Type B pancreatic cell (in vitro differentiated cells): ENCODE measurements at regions not wholly inside any gene's neighbourhood (a gene's known extent, or its start where the extent isn't known, plus 50 kb on each side); places are given as distances from the start of the nearest gene placed in this dataset.
A peak's percentile ranks its signal among the peaks of the same experiment; 100 is the strongest.
"Not testable (repeated sequence)": the region's sequence is repeated elsewhere in the genome, so short reads cannot be mapped to it uniquely, and the experiment has no call there.

Experiments used
- DNase-seq: peaks from one replicate; pipeline ENCODE4 v3.0.0; 2021; ENCODE audit warnings: mixed read lengths; ENCODE audit not compliant: unreplicated experiment; ENCODE audit errors: extremely low spot score
- H3K27ac Mint-ChIP-seq: 2 replicates; pipeline ENCODE4 v1.8.0; 2021; ENCODE audit warnings: mild to moderate bottlenecking, mixed read lengths
- H3K27me3 Mint-ChIP-seq: 2 replicates; pipeline ENCODE4 v1.8.0; 2021; ENCODE audit warnings: mixed read lengths
- H3K36me3 Mint-ChIP-seq: 2 replicates; pipeline ENCODE4 v1.8.0; 2021; ENCODE audit warnings: mixed read lengths
- H3K4me1 Mint-ChIP-seq: one replicate; pipeline ENCODE4 v1.8.0; 2021; ENCODE audit warnings: mixed read lengths; ENCODE audit not compliant: unreplicated experiment
- H3K4me3 Mint-ChIP-seq: 2 replicates; pipeline ENCODE4 v1.8.0; 2021; ENCODE audit warnings: mild to moderate bottlenecking, mixed read lengths
- H3K9me3 Mint-ChIP-seq: 2 replicates; pipeline ENCODE4 v1.8.0; 2021; ENCODE audit warnings: mixed read lengths
- CTCF ChIP-seq: fragments of 200-600 bp; sonication (generic); conservative IDR thresholded peaks from 2 replicates; pipeline ENCODE4 v1.5.0; 2021; ENCODE audit warnings: antibody characterized with exemption, mild to moderate bottlenecking

- Mint-ChIP-seq H3K9me3 (no peaks in the 10 kb centered on the region), H3K4me1 (no peaks in the 10 kb centered on the region), H3K36me3 (no peaks in the 10 kb centered on the region), H3K27me3 (no peaks in the 10 kb centered on the region), H3K4me3 (no peak overlapping the region), H3K27ac (no peak overlapping the region)
- TF ChIP-seq CTCF: no peak
- DNase-seq: no peak
Measured at GRCh38 chr20:25985597-25985996, 288.9 kb upstream of the ZNF337 start.

DNA sequence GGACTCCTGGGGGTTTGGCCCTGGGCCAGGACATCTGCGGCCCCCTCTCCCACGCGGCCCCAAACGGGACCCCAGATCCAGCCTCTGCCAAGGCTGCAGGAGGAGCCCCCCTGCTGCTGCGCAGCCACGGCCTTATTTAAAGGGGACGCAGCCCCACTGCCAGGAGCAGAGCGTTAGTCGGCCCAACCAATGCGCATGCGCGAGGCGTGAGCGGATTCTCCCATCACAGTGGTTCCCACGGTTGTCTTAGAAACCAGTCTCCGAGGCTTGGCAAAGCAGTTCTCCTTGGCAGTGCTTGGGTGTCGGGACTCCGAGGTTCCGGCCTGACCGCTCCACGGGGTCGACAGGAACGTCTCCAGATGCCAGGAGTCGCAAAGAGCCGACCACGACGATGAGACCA lies 288.3 kb upstream of the ZNF337 start:
- no peak overlapping the region for H3K4me3 Mint-ChIP-seq
- H3K9me3 Mint-ChIP-seq: no peaks in the 10 kb centered on the region
- no peak overlapping the region for H3K27ac Mint-ChIP-seq
- no peaks in the 10 kb centered on the region for H3K36me3 Mint-ChIP-seq
- no peak for TF ChIP-seq CTCF
- no peaks in the 10 kb centered on the region for H3K4me1 Mint-ChIP-seq
- H3K27me3 Mint-ChIP-seq: no peaks in the 10 kb centered on the region
- DNase-seq: no peak

DNA sequence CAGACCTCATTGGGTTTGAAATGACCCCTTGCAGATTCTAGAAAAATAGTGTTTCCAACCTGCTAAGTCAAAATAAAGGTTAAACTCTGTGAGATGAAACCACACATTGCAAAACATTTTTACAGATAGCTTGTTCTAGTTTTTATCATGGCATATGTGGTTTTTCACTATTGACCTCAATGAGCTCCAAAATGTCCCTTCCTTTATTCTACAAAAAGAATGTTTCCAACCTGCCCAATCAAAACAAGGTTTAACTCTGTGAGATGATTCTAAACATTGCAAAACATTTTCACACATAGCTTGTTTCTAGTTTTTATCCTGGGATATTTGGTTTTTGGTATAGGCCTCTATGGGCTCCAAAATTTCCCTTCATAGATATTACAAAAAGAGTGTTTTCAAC lies 286.0 kb upstream of the ZNF337 start:
- H3K27me3 Mint-ChIP-seq, H3K36me3 Mint-ChIP-seq, DNase-seq, H3K27ac Mint-ChIP-seq, H3K4me1 Mint-ChIP-seq, H3K4me3 Mint-ChIP-seq, H3K9me3 Mint-ChIP-seq: not testable (repeated sequence)

- DNase-seq, H3K27ac Mint-ChIP-seq, H3K4me1 Mint-ChIP-seq, H3K36me3 Mint-ChIP-seq, H3K27me3 Mint-ChIP-seq, H3K4me3 Mint-ChIP-seq, H3K9me3 Mint-ChIP-seq: not testable (repeated sequence)
Measured at GRCh38 chr20:25978450-25979190, 282.0 kb upstream of the ZNF337 start.

- not testable (repeated sequence) for H3K27ac Mint-ChIP-seq, DNase-seq, H3K27me3 Mint-ChIP-seq, H3K4me3 Mint-ChIP-seq, H3K9me3 Mint-ChIP-seq, H3K36me3 Mint-ChIP-seq, H3K4me1 Mint-ChIP-seq
- TF ChIP-seq CTCF: peak; percentile 21
Measured at GRCh38 chr20:25975816-25976215, 279.2 kb upstream of the ZNF337 start.

- H3K36me3 Mint-ChIP-seq, H3K27ac Mint-ChIP-seq, H3K4me1 Mint-ChIP-seq, H3K9me3 Mint-ChIP-seq, H3K27me3 Mint-ChIP-seq, DNase-seq, H3K4me3 Mint-ChIP-seq: not testable (repeated sequence)
Measured at GRCh38 chr20:25965203-25965602, 268.6 kb upstream of the ZNF337 start.

DNA sequence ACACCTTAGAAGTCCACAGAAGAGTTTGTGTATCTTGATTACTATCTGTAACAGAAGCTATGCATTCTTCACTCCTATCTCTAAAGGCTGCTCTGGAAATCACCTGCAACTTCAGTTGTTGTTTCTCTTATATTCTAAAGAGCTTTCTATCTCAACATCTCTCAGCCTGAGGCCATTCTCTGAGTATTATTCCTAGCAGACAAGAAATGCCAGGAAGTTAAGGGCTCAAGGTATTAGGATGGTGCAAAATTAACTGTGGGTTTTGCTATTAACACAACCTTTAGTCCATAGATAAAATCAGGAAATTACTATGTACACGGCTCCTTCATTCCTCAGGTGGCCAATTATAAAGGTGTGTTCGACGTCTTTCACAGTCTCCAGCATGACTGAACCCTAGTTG lies 257.2 kb upstream of the ZNF337 start:
- not testable (repeated sequence) for H3K36me3 Mint-ChIP-seq, H3K4me3 Mint-ChIP-seq, H3K4me1 Mint-ChIP-seq, DNase-seq, H3K9me3 Mint-ChIP-seq, H3K27me3 Mint-ChIP-seq
- H3K27ac Mint-ChIP-seq: peak overlapping the region; percentile 13

GRCh38 chr20:25935230-25935629 lies 238.6 kb upstream of the ZNF337 start:
- H3K36me3 Mint-ChIP-seq, H3K9me3 Mint-ChIP-seq: not testable (repeated sequence)

GRCh38 chr20:25932806-25933205 lies 236.2 kb upstream of the ZNF337 start:
- H3K4me1 Mint-ChIP-seq, H3K4me3 Mint-ChIP-seq, H3K27ac Mint-ChIP-seq, H3K9me3 Mint-ChIP-seq, DNase-seq, H3K36me3 Mint-ChIP-seq: not testable (repeated sequence)
- peaks cover 23% of the 10 kb centered on the region for H3K27me3 Mint-ChIP-seq

More at GRCh38 chr20:25935230-25935629, 238.6 kb upstream of the ZNF337 start:
- H3K4me3 Mint-ChIP-seq, DNase-seq, H3K27ac Mint-ChIP-seq, H3K4me1 Mint-ChIP-seq: not testable (repeated sequence)
- H3K27me3 Mint-ChIP-seq: peaks cover 20% of the 10 kb centered on the region

GRCh38 chr20:25932170-25932569 lies 235.5 kb upstream of the ZNF337 start:
- H3K4me1 Mint-ChIP-seq, H3K36me3 Mint-ChIP-seq, H3K4me3 Mint-ChIP-seq, H3K9me3 Mint-ChIP-seq, DNase-seq: not testable (repeated sequence)
- Mint-ChIP-seq H3K27ac (peak overlapping the region; percentile 66), H3K27me3 (peaks cover 25% of the 10 kb centered on the region)

GRCh38 chr20:25902321-25902720 lies 205.7 kb upstream of the ZNF337 start:
- not testable (repeated sequence) for H3K9me3 Mint-ChIP-seq, H3K36me3 Mint-ChIP-seq, H3K4me3 Mint-ChIP-seq, H3K4me1 Mint-ChIP-seq, DNase-seq, H3K27ac Mint-ChIP-seq
- H3K27me3 Mint-ChIP-seq: peaks cover 30% of the 10 kb centered on the region

GRCh38 chr20:25898663-25899062 lies 202.0 kb upstream of the ZNF337 start:
- H3K36me3 Mint-ChIP-seq: not testable (repeated sequence)

More at GRCh38 chr20:25898663-25899062, 202.0 kb upstream of the ZNF337 start:
- not testable (repeated sequence) for DNase-seq, H3K9me3 Mint-ChIP-seq, H3K4me3 Mint-ChIP-seq, H3K4me1 Mint-ChIP-seq, H3K27ac Mint-ChIP-seq
- H3K27me3 Mint-ChIP-seq: peaks cover 28% of the 10 kb centered on the region
